SK-N-SH treated with all-trans-retinoic acid at 6 μM for 48 hours (cell line): ENCODE measurements at regions not wholly inside any gene's neighbourhood (a gene's known extent, or its start where the extent isn't known, plus 50 kb on each side); places are given as distances from the start of the nearest gene placed in this dataset.

Source experiments
- ARNTL ChIP-seq: fragments of 450-650 bp; formaldehyde crosslinking; IDR thresholded peaks from 2 replicates; pipeline ENCODE4 v1.5.0; 2020; ENCODE audit warnings: low read depth, mild to moderate bottlenecking, moderate library complexity, borderline replicate concordance
- BACH2 ChIP-seq: fragments of 250-450 bp; sonication (Bioruptor Pico); IDR thresholded peaks from 2 replicates; pipeline ENCODE4 v1.9.0; 2021; ENCODE audit warnings: mild to moderate bottlenecking, borderline replicate concordance
- TCF4 ChIP-seq: fragments of 250-450 bp; sonication (Bioruptor Pico); IDR thresholded peaks from 2 replicates; pipeline ENCODE4 v1.8.0; 2021; ENCODE audit warnings: mild to moderate bottlenecking, moderate library complexity, borderline replicate concordance
- TSHZ2 ChIP-seq: fragments of 250-450 bp; sonication (Bioruptor Pico); IDR thresholded peaks from 2 replicates; pipeline ENCODE4 v1.5.0; 2020; ENCODE audit warnings: mild to moderate bottlenecking, moderate library complexity
- ZNF565 ChIP-seq: fragments of 450-650 bp; formaldehyde crosslinking; conservative IDR thresholded peaks from 2 replicates; pipeline ENCODE4 v1.5.0; 2020; ENCODE audit warnings: low read depth, mild to moderate bottlenecking, moderate library complexity
- ZNF70 ChIP-seq: fragments of 450-650 bp; formaldehyde crosslinking; IDR thresholded peaks from 2 replicates; pipeline ENCODE4 v1.5.0; 2020; ENCODE audit warnings: mild to moderate bottlenecking, moderate library complexity

GRCh38 chr4:17336069-17336468 is 175.8 kb downstream of the QDPR start:
- no peak for TF ChIP-seq BACH2 (CRISPR knock-in tag)
- no peak for TF ChIP-seq ARNTL
- no peak for TF ChIP-seq ZNF70 (CRISPR knock-in tag)
- TF ChIP-seq ZNF565: no peak
- no peak for TF ChIP-seq TSHZ2
- TF ChIP-seq TCF4 (CRISPR knock-in tag): no peak
